Esophagus muscularis mucosa (tissue), 4 donors: ENCODE measurements at regions not wholly inside any gene's neighbourhood (a gene's known extent, or its start where the extent isn't known, plus 50 kb on each side); places are given as distances from the start of the nearest gene placed in this dataset.

Experiments used
- DNase-seq: peaks from one replicate; pipeline ENCODE4 v3.0.0-alpha.2; 2017; ENCODE audit errors: extremely low spot score
- H3K27ac ChIP-seq, 4 donors: fragments of 200-600 bp; sonication (generic); replicated peaks in 1 of 4; 1 replicate in 3 of 4; 2 replicates in 1 of 4; pipeline ENCODE4 v1.5.1; 2016 to 2019; ENCODE audit warnings: mild to moderate bottlenecking in 1 of 4
- H3K27me3 ChIP-seq, 4 donors: fragments of 200-600 bp; sonication (generic); one replicate each; pipeline versions ENCODE4 v1.5.1 to v1.6.0; 2016 to 2019
- H3K36me3 ChIP-seq, 4 donors: fragments of 200-600 bp; sonication (generic); one replicate each; pipeline ENCODE4 v1.5.1; 2016 to 2019
- H3K4me1 ChIP-seq, 4 donors: fragments of 200-600 bp; sonication (generic); one replicate each; pipeline ENCODE4 v1.5.1; 2016 to 2019
- H3K4me3 ChIP-seq, 4 donors: fragments of 200-600 bp; sonication (generic); 1 replicate in 2 of 4; 2 replicates in 2 of 4; pipeline ENCODE4 v1.5.1; 2016 to 2019; ENCODE audit warnings: mild to moderate bottlenecking in 4 of 4, moderate library complexity in 1 of 4
- H3K9me3 ChIP-seq, 4 donors: fragments of 200-600 bp; sonication (generic); 1 replicate in 3 of 4; 2 replicates in 1 of 4; pipeline ENCODE4 v1.5.1; 2016 to 2019
- CTCF ChIP-seq, 3 experiments: fragments of 200-600 bp in 2 of 3; fragments of 450-650 bp in 1 of 3; sonication (generic) in 2 of 3; IDR thresholded peaks; one replicate each; pipeline ENCODE4 v1.5.1; 2017 to 2019; ENCODE audit warnings: antibody characterized with exemption in 3 of 3, mild to moderate bottlenecking in 2 of 3, moderate library complexity in 1 of 3
- EP300 ChIP-seq: sonication (generic); formaldehyde crosslinking; IDR thresholded peaks from one replicate; pipeline ENCODE4 v1.6.1; 2017; ENCODE audit warnings: antibody characterized with exemption
- POLR2A ChIP-seq: fragments of 450-650 bp; IDR thresholded peaks from one replicate; pipeline ENCODE4 v1.6.1; 2017; ENCODE audit warnings: antibody characterized with exemption, moderate library complexity, mild to moderate bottlenecking, low read depth
- POLR2AphosphoS5 ChIP-seq, 2 donors: sonication (generic); formaldehyde crosslinking; IDR thresholded peaks; one replicate each; pipeline ENCODE4 v1.6.1; 2017; ENCODE audit warnings: antibody characterized with exemption in 2 of 2
- WGBS: methylation state at CpG from one replicate; pipeline ENCODE4 v1.1.5; 2018; 5-methylcytosine and 5-hydroxymethylcytosine counted together
- intact Hi-C: fragments of 100-400 bp; cut with DNase I; formaldehyde crosslinking; loops from one replicate; pipeline ENCODE4 v1.15.1; 2023

- no peaks in the 10 kb centered on the region for H3K9me3 ChIP-seq
- 67% methylated on average over 1 of the region's 1 CpG for WGBS
These were observed 599.5 kb downstream of the KCNJ3 start for GRCh38 chr2:155298001-155298400.

GRCh38 chr2:155294358-155294757, 595.9 kb downstream of the KCNJ3 start:
- intact Hi-C loops = no loop called here
- Histone ChIP-seq H3K4me1 (no peaks in the 10 kb centered on the region), H3K36me3 (no peaks in the 10 kb centered on the region), H3K27me3 (no peaks in the 10 kb centered on the region), H3K27ac (no peak overlapping the region), H3K4me3 (no peak overlapping the region), H3K9me3 (no peaks in the 10 kb centered on the region)
- no peak for TF ChIP-seq POLR2AphosphoS5 (IDR thresholded peaks at IDR 0.05)
- no peak for TF ChIP-seq EP300
- no peak for TF ChIP-seq CTCF (IDR thresholded peaks at IDR 0.05)
- TF ChIP-seq POLR2A = no peak
- DNase-seq = no peak
- 64% methylated on average over 1 of the region's 1 CpG for WGBS

More at GRCh38 chr2:155298001-155298400, 599.5 kb downstream of the KCNJ3 start:
- TF ChIP-seq POLR2A (no peak), POLR2AphosphoS5 (IDR thresholded peaks at IDR 0.05) (no peak), CTCF (IDR thresholded peaks at IDR 0.05) (no peak), EP300 (no peak)
- Histone ChIP-seq H3K4me1 (no peaks in the 10 kb centered on the region), H3K36me3 (no peaks in the 10 kb centered on the region), H3K27ac (no peak overlapping the region), H3K27me3 (no peaks in the 10 kb centered on the region), H3K4me3 (no peak overlapping the region)
- no peak for DNase-seq
- intact Hi-C loops = no loop called here

- Histone ChIP-seq H3K4me1 (no peaks in the 10 kb centered on the region), H3K27me3 (no peaks in the 10 kb centered on the region), H3K4me3 (no peak overlapping the region), H3K9me3 (no peaks in the 10 kb centered on the region), H3K27ac (no peak overlapping the region), H3K36me3 (no peaks in the 10 kb centered on the region)
- WGBS = 80% methylated on average over 7 of the region's 7 CpGs
- no peak for TF ChIP-seq EP300
- no peak for TF ChIP-seq POLR2AphosphoS5 (IDR thresholded peaks at IDR 0.05)
- no peak for TF ChIP-seq CTCF (IDR thresholded peaks at IDR 0.05)
- no peak for TF ChIP-seq POLR2A
- intact Hi-C loops = no loop called here
- DNase-seq = no peak
These were observed 583.4 kb downstream of the KCNJ3 start for GRCh38 chr2:155281907-155282306.

- intact Hi-C loops = no loop called here
- H3K4me1 ChIP-seq = no peaks in the 10 kb centered on the region
- TF ChIP-seq POLR2AphosphoS5 (IDR thresholded peaks at IDR 0.05) (no peak), EP300 (no peak), POLR2A (no peak), CTCF (IDR thresholded peaks at IDR 0.05) (no peak)
These were observed 574.8 kb downstream of the KCNJ3 start for GRCh38 chr2:155273323-155273722.

GRCh38 chr2:155266583-155266982, 568.1 kb downstream of the KCNJ3 start:
- no peak for DNase-seq
- H3K9me3 ChIP-seq = peaks cover 0 to 4% (median 0%) of the 10 kb centered on the region in 4 donors
- WGBS = 82% methylated on average over 3 of the region's 3 CpGs
- no peaks in the 10 kb centered on the region for H3K36me3 ChIP-seq
- H3K27me3 ChIP-seq = no peaks in the 10 kb centered on the region
- intact Hi-C loops = no loop called here
- no peak overlapping the region for H3K4me3 ChIP-seq
- H3K27ac ChIP-seq = no peak overlapping the region
- H3K4me1 ChIP-seq = no peaks in the 10 kb centered on the region
- no peak for TF ChIP-seq EP300
- TF ChIP-seq POLR2AphosphoS5 (IDR thresholded peaks at IDR 0.05) = no peak
- no peak for TF ChIP-seq POLR2A
- no peak for TF ChIP-seq CTCF (IDR thresholded peaks at IDR 0.05)

More at GRCh38 chr2:155273323-155273722, 574.8 kb downstream of the KCNJ3 start:
- 85% methylated on average over 3 of the region's 3 CpGs for WGBS
- Histone ChIP-seq H3K9me3 (no peaks in the 10 kb centered on the region), H3K36me3 (no peaks in the 10 kb centered on the region), H3K27me3 (no peaks in the 10 kb centered on the region), H3K4me3 (no peak overlapping the region), H3K27ac (no peak overlapping the region)
- no peak for DNase-seq
